H1 (cell line): ENCODE measurements at regions not wholly inside any gene's neighbourhood (a gene's known extent, or its start where the extent isn't known, plus 50 kb on each side); places are given as distances from the start of the nearest gene placed in this dataset.

ENCODE experiments used
- CEBPB ChIP-seq: IDR thresholded peaks from 2 replicates; pipeline ENCODE4 v1.6.1; 2012; ENCODE audit warnings: low read depth, low read length
- EGR1 ChIP-seq: IDR thresholded peaks from 2 replicates; pipeline ENCODE4 v1.6.1; 2011; ENCODE audit warnings: low read depth, low read length, borderline replicate concordance
- GABPA ChIP-seq: IDR thresholded peaks from 2 replicates; pipeline ENCODE4 v1.6.1; 2011; ENCODE audit warnings: mild to moderate bottlenecking, low read length, moderate library complexity, borderline replicate concordance; ENCODE audit not compliant: insufficient read depth
- KDM4A ChIP-seq: IDR thresholded peaks from one replicate; pipeline ENCODE4 v1.7.1; 2012; ENCODE audit warnings: low read depth, mild to moderate bottlenecking, moderate library complexity, low read length, inconsistent platforms; ENCODE audit not compliant: severe bottlenecking
- NRF1 ChIP-seq: IDR thresholded peaks from 2 replicates; pipeline ENCODE4 v1.6.1; 2011; ENCODE audit warnings: mild to moderate bottlenecking, low read depth, low read length, improper control_type of control experiment
- RNF2 ChIP-seq: fragments of 200-900, 300-1000 bp; sonication (generic); IDR thresholded peaks from 2 replicates; pipeline ENCODE4 v1.7.1; 2016; ENCODE audit warnings: borderline replicate concordance, low read depth, mild to moderate bottlenecking, antibody characterized with exemption, low read length; ENCODE audit not compliant: poor library complexity, severe bottlenecking; ENCODE audit errors: missing control alignments
- SUZ12 ChIP-seq: fragments of 200-600 bp; sonication (generic); IDR thresholded peaks from 2 replicates; pipeline ENCODE4 v1.6.1; 2012; ENCODE audit warnings: mild to moderate bottlenecking, inconsistent platforms, low read length, moderate library complexity, mixed read lengths
- TBP ChIP-seq: IDR thresholded peaks from 2 replicates; pipeline ENCODE4 v1.6.1; 2011; ENCODE audit warnings: low read depth, low read length, improper control_type of control experiment
- TF ChIP-seq, protein P1 (sequence below): fragments of 300-600 bp; sonication (generic); IDR thresholded peaks from 2 replicates; pipeline ENCODE4 v1.7.1; 2012; ENCODE audit warnings: low read length, moderate library complexity, mild to moderate bottlenecking, inconsistent platforms; ENCODE audit not compliant: insufficient replicate concordance

DNA sequence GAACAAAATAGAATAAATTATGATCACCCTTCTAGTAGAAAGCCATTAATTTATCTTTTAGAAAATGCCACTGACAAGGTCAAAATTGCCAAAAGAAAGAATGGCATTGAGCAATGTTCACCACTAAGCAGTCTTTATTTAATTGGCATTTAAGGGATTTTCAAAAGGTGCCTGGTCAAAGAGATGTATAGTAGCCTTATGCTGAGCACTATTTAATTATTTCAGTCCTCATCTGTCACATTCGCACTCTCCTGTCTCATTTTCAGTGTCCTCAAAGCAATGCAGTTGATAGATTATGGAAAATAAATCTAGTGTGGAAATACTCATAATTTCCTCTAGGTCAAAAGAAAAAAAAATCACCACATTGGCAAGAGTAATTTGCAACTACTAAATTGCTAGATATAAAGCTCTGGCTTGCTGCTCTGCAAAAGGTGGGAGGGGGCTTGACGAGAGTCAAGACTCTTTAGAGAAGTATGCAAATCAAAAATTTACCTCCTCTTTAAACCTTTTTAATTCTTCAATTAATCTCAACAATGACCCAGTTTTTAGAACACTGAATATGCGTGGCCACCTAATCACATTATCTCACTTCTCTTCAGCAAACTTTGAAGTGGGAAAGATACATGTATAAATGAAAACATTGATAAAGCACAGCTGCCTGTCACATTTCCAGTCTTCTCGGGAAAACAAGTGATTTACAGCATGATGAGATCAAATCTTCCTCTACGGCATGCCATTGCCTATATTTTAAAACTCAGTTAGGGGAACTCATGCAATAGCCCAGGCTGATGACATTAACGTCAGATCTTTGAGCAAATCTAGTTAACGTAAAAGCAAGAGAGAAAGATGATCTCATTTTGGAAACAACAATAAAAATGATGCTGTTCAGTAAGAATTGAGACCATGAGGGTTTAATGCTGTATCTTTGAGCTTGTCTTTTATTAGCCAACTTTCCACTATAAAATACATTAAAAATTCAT, 373.1 kb upstream of the DCN start (continued):
- TF ChIP-seq, protein P1, sequence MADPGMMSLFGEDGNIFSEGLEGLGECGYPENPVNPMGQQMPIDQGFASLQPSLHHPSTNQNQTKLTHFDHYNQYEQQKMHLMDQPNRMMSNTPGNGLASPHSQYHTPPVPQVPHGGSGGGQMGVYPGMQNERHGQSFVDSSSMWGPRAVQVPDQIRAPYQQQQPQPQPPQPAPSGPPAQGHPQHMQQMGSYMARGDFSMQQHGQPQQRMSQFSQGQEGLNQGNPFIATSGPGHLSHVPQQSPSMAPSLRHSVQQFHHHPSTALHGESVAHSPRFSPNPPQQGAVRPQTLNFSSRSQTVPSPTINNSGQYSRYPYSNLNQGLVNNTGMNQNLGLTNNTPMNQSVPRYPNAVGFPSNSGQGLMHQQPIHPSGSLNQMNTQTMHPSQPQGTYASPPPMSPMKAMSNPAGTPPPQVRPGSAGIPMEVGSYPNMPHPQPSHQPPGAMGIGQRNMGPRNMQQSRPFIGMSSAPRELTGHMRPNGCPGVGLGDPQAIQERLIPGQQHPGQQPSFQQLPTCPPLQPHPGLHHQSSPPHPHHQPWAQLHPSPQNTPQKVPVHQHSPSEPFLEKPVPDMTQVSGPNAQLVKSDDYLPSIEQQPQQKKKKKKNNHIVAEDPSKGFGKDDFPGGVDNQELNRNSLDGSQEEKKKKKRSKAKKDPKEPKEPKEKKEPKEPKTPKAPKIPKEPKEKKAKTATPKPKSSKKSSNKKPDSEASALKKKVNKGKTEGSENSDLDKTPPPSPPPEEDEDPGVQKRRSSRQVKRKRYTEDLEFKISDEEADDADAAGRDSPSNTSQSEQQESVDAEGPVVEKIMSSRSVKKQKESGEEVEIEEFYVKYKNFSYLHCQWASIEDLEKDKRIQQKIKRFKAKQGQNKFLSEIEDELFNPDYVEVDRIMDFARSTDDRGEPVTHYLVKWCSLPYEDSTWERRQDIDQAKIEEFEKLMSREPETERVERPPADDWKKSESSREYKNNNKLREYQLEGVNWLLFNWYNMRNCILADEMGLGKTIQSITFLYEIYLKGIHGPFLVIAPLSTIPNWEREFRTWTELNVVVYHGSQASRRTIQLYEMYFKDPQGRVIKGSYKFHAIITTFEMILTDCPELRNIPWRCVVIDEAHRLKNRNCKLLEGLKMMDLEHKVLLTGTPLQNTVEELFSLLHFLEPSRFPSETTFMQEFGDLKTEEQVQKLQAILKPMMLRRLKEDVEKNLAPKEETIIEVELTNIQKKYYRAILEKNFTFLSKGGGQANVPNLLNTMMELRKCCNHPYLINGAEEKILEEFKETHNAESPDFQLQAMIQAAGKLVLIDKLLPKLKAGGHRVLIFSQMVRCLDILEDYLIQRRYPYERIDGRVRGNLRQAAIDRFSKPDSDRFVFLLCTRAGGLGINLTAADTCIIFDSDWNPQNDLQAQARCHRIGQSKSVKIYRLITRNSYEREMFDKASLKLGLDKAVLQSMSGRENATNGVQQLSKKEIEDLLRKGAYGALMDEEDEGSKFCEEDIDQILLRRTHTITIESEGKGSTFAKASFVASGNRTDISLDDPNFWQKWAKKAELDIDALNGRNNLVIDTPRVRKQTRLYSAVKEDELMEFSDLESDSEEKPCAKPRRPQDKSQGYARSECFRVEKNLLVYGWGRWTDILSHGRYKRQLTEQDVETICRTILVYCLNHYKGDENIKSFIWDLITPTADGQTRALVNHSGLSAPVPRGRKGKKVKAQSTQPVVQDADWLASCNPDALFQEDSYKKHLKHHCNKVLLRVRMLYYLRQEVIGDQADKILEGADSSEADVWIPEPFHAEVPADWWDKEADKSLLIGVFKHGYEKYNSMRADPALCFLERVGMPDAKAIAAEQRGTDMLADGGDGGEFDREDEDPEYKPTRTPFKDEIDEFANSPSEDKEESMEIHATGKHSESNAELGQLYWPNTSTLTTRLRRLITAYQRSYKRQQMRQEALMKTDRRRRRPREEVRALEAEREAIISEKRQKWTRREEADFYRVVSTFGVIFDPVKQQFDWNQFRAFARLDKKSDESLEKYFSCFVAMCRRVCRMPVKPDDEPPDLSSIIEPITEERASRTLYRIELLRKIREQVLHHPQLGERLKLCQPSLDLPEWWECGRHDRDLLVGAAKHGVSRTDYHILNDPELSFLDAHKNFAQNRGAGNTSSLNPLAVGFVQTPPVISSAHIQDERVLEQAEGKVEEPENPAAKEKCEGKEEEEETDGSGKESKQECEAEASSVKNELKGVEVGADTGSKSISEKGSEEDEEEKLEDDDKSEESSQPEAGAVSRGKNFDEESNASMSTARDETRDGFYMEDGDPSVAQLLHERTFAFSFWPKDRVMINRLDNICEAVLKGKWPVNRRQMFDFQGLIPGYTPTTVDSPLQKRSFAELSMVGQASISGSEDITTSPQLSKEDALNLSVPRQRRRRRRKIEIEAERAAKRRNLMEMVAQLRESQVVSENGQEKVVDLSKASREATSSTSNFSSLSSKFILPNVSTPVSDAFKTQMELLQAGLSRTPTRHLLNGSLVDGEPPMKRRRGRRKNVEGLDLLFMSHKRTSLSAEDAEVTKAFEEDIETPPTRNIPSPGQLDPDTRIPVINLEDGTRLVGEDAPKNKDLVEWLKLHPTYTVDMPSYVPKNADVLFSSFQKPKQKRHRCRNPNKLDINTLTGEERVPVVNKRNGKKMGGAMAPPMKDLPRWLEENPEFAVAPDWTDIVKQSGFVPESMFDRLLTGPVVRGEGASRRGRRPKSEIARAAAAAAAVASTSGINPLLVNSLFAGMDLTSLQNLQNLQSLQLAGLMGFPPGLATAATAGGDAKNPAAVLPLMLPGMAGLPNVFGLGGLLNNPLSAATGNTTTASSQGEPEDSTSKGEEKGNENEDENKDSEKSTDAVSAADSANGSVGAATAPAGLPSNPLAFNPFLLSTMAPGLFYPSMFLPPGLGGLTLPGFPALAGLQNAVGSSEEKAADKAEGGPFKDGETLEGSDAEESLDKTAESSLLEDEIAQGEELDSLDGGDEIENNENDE = no peak
- TF ChIP-seq SUZ12 = no peak
- no peak for TF ChIP-seq GABPA
- no peak for TF ChIP-seq TBP
- TF ChIP-seq CEBPB = no peak
- TF ChIP-seq KDM4A = no peak
- TF ChIP-seq EGR1 = no peak
- no peak for TF ChIP-seq NRF1
- no peak for TF ChIP-seq RNF2
